ENCODE measurements at regions not wholly inside any gene's neighbourhood (a gene's known extent, or its start where the extent isn't known, plus 50 kb on each side); places are given as distances from the start of the nearest gene placed in this dataset.

DNA sequence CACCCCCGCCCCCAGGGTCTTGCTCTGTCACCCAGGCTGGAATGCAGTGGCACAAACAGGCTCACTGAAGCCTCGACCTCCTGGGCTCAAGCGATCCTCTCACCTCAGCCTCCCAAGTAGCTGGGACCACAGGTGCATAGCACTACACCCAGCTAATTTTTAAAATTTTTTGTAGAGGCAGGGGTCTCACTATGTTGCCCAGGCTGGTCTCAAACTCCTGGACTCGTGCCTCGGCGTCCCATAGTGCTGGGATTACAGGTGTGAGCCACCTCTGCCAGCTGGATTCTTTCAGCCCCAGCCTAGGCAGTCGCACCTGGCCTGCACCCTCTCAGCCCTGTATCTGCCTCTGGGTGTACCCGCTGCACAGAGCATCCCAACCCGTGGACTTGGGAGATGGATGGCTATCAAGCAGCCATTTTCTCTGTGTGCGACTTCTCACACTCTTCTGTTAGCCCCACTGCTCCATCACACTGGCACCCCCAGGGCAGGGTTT is 166.4 kb upstream of the HAAO start:
- H3K27ac ChIP-seq (replicated peaks; ENCODE audit: low read length), result no peak overlapping the region
- H2BK120ac ChIP-seq (ENCODE audit: low read depth, low read length), result no peak overlapping the region
- peak overlapping the region; percentile 26 for H2AK5ac ChIP-seq (ENCODE audit: low read depth, low read length)
- H2BK12ac ChIP-seq (ENCODE audit: low read length), result no peak overlapping the region
- no peak overlapping the region for H4K91ac ChIP-seq (ENCODE audit: low read depth, low read length, poor library complexity)
- H3K9me3 ChIP-seq (replicated peaks in 1 of 2; ENCODE audit: control insufficient read depth in 2 of 2, insufficient read depth in 1 of 2, low read depth in 1 of 2, low read length in 2 of 2), result no peaks in the 10 kb centered on the region
- no peaks in the 10 kb centered on the region for H3K36me3 ChIP-seq (replicated peaks in 1 of 2; ENCODE audit: control insufficient read depth in 2 of 2, insufficient read depth in 2 of 2, low read length in 2 of 2)
- no CpG with 5 or more reads among the region's 10 CpGs for WGBS, 2 donors (ENCODE audit: extremely low coverage in 2 of 2, insufficient read length in 2 of 2, insufficient replicate concordance in 1 of 2)
- no peak overlapping the region for H3K14ac ChIP-seq (ENCODE audit: low read length)
- peak overlapping the region; percentile 84 for H2AFZ ChIP-seq (ENCODE audit: low read length)
- H2BK15ac ChIP-seq (ENCODE audit: low read length), result no peak overlapping the region
- H3K9ac ChIP-seq (ENCODE audit: low read depth, low read length, poor library complexity), result no peak overlapping the region
- no peak for DNase-seq (ENCODE audit: low spot score)
- no peak overlapping the region for H4K8ac ChIP-seq (ENCODE audit: low read depth, low read length)
- H3K4me1 ChIP-seq (ENCODE audit: control insufficient read depth in 2 of 2, insufficient read depth in 1 of 2, low read depth in 1 of 2, low read length in 2 of 2), result peaks cover 18 to 27% of the 10 kb centered on the region in 2 donors
- H3K27me3 ChIP-seq (ENCODE audit: control insufficient read depth in 3 of 3, insufficient read depth in 3 of 3, low read depth in 1 of 3, low read length in 3 of 3), result no peaks in the 10 kb centered on the region
- no peak overlapping the region for H2BK5ac ChIP-seq (ENCODE audit: low read length)
- H3K18ac ChIP-seq (ENCODE audit: low read length), result peak overlapping the region; percentile 86
- no peak overlapping the region for H3K23ac ChIP-seq (ENCODE audit: low read depth, low read length, poor library complexity)
- H3K4ac ChIP-seq (ENCODE audit: low read length), result no peak overlapping the region
- H3K4me2 ChIP-seq (ENCODE audit: insufficient read depth, low read length, poor library complexity, severe bottlenecking), result no peak overlapping the region
- H3K4me3 ChIP-seq (ENCODE audit: low read length in 2 of 2), result no peak overlapping the region
- no peaks in the 10 kb centered on the region for H3K79me1 ChIP-seq (ENCODE audit: low read depth, low read length)

DNA sequence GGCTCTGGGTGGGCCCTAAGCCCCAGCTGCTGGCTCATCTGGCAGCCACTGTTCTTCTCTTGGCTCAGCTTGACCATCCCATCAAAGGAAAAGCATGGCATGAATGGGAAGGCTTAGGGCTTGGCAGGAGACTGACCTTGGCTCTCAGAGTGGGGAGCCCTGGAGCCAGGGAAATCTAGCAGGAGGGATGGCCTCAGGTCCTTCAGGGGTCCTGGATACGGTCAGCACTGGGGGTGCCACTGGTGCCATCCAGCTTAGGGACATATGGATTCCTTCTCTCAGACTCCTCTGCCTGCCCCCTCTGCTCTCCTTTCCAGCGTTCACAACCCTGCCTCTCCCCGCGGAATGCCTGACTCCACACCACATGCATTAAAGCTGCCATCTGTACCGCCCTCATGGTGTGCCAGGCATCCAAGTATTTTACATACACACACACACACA is 165.5 kb upstream of the HAAO start:
- Histone ChIP-seq H2AFZ (ENCODE audit: low read length) (no peak overlapping the region), H3K27ac (replicated peaks; ENCODE audit: low read length) (no peak overlapping the region), H3K18ac (ENCODE audit: low read length) (peak overlapping the region; percentile 50), H3K79me1 (ENCODE audit: low read depth, low read length) (no peaks in the 10 kb centered on the region), H2BK120ac (ENCODE audit: low read depth, low read length) (peak overlapping the region; percentile 38), H4K91ac (ENCODE audit: low read depth, low read length, poor library complexity) (no peak overlapping the region), H2AK5ac (ENCODE audit: low read depth, low read length) (peak overlapping the region; percentile 79), H2BK15ac (ENCODE audit: low read length) (peak overlapping the region; percentile 61), H2BK5ac (ENCODE audit: low read length) (no peak overlapping the region), H3K36me3 (replicated peaks in 1 of 2; ENCODE audit: control insufficient read depth in 2 of 2, insufficient read depth in 2 of 2, low read length in 2 of 2) (no peaks in the 10 kb centered on the region), H3K9me3 (replicated peaks in 1 of 2; ENCODE audit: control insufficient read depth in 2 of 2, insufficient read depth in 1 of 2, low read depth in 1 of 2, low read length in 2 of 2) (no peaks in the 10 kb centered on the region), H3K9ac (ENCODE audit: low read depth, low read length, poor library complexity) (no peak overlapping the region), H3K14ac (ENCODE audit: low read length) (no peak overlapping the region), H3K4ac (ENCODE audit: low read length) (no peak overlapping the region), H3K27me3 (ENCODE audit: control insufficient read depth in 3 of 3, insufficient read depth in 3 of 3, low read depth in 1 of 3, low read length in 3 of 3) (no peaks in the 10 kb centered on the region), H3K4me2 (ENCODE audit: insufficient read depth, low read length, poor library complexity, severe bottlenecking) (no peak overlapping the region), H3K23ac (ENCODE audit: low read depth, low read length, poor library complexity) (peak overlapping the region; percentile 47), H2BK12ac (ENCODE audit: low read length) (no peak overlapping the region), H3K4me3 (ENCODE audit: low read length in 2 of 2) (no peak overlapping the region), H4K8ac (ENCODE audit: low read depth, low read length) (no peak overlapping the region), H3K4me1 (ENCODE audit: control insufficient read depth in 2 of 2, insufficient read depth in 1 of 2, low read depth in 1 of 2, low read length in 2 of 2) (peaks cover 15 to 25% of the 10 kb centered on the region in 2 donors)
- DNase-seq (ENCODE audit: low spot score), result no peak
- no CpG with 5 or more reads among the region's 5 CpGs for WGBS, 2 donors (ENCODE audit: extremely low coverage in 2 of 2, insufficient read length in 2 of 2, insufficient replicate concordance in 1 of 2)

DNA sequence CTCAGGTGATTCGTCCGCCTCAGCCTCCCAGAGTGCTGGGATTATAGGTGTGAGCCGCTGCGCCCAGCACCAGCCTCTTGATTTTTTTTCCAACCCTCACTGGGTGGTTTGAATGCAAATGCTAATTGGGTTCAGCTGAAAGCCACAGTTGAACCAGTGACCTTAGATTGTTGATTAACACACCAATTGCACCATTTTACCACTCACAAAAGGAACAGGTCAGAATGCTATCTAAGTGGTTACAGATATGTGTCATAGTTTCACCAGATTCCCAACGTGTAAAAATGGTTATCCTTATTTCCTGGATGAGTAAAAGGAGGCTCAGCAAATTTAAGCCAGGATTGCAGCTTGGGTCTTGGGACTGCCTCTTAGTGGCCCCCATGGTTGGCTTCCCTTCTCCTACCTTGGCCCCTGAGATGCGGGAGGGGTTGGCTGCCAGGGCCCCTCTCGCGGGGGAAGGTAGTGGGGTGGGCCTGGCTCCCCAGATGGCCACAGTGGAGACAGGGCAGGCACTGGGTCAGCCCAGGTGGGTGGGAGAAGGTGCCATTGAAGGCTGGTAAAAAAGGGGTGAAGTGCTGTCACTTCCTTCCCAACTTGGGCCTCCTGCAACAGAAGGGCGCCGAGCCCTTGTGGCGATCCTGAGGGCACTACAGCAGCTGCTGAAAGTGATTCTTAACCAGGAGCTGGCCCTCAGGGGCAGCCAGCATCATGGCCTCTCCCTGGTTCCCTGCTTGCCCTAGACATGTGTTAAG is 164.9 kb upstream of the HAAO start:
- Histone ChIP-seq H3K36me3 (replicated peaks in 1 of 2; ENCODE audit: control insufficient read depth in 2 of 2, insufficient read depth in 2 of 2, low read length in 2 of 2) (no peaks in the 10 kb centered on the region), H2AK5ac (ENCODE audit: low read depth, low read length) (peak overlapping the region; percentile 79), H3K27ac (replicated peaks; ENCODE audit: low read length) (no peak overlapping the region), H3K4me2 (ENCODE audit: insufficient read depth, low read length, poor library complexity, severe bottlenecking) (no peak overlapping the region), H2BK120ac (ENCODE audit: low read depth, low read length) (peak overlapping the region; percentile 38), H2AFZ (ENCODE audit: low read length) (no peak overlapping the region), H3K4ac (ENCODE audit: low read length) (no peak overlapping the region), H3K4me1 (ENCODE audit: control insufficient read depth in 2 of 2, insufficient read depth in 1 of 2, low read depth in 1 of 2, low read length in 2 of 2) (peaks cover 9 to 19% of the 10 kb centered on the region in 2 donors), H3K18ac (ENCODE audit: low read length) (peak overlapping the region; percentile 50), H2BK12ac (ENCODE audit: low read length) (no peak overlapping the region), H3K4me3 (ENCODE audit: low read length in 2 of 2) (no peak overlapping the region), H3K14ac (ENCODE audit: low read length) (no peak overlapping the region), H2BK5ac (ENCODE audit: low read length) (no peak overlapping the region), H4K8ac (ENCODE audit: low read depth, low read length) (no peak overlapping the region), H3K27me3 (ENCODE audit: control insufficient read depth in 3 of 3, insufficient read depth in 3 of 3, low read depth in 1 of 3, low read length in 3 of 3) (no peaks in the 10 kb centered on the region), H3K9ac (ENCODE audit: low read depth, low read length, poor library complexity) (no peak overlapping the region), H2BK15ac (ENCODE audit: low read length) (peak overlapping the region; percentile 61), H4K91ac (ENCODE audit: low read depth, low read length, poor library complexity) (no peak overlapping the region), H3K23ac (ENCODE audit: low read depth, low read length, poor library complexity) (peak overlapping the region; percentile 47), H3K79me1 (ENCODE audit: low read depth, low read length) (no peaks in the 10 kb centered on the region), H3K9me3 (replicated peaks in 1 of 2; ENCODE audit: control insufficient read depth in 2 of 2, insufficient read depth in 1 of 2, low read depth in 1 of 2, low read length in 2 of 2) (no peaks in the 10 kb centered on the region)
- no CpG with 5 or more reads among the region's 11 CpGs for WGBS, 2 donors (ENCODE audit: extremely low coverage in 2 of 2, insufficient read length in 2 of 2, insufficient replicate concordance in 1 of 2)
- DNase-seq (ENCODE audit: low spot score), result no peak

DNA sequence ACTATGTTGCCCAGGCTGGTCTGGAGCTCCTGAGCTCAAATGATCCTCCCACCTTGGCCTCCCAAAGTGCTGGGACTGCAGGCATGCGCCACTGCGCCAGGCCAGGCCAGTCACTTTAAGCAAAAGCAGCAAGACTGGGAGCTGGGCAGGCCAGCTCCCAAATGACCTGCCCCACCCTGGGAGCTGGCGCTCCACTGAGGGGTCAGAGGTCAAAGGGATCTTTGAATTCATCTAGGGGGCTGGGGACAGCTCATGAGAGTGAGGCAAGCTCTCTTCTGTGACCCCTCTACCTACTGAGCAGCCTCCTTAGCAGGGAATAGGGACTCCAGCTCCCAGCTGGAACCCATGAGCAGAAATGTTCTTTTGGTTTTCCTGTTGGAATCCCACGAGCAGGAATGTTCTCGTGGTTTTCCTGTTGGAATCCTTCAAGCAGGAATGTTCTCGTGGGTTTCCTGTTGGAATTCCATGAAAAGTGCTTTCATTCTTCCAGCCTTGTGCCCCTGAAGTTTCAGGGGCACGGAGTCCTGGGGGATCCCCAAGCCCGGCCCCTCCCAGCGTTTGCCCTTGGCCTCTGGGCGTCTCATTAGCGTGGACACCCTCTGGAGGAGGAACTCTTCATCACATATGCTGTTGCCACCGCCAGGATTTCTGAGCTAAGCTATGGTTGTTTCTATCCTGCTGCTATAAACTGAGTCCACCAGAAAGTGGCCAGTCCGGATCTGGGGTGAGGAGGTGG is 162.0 kb upstream of the HAAO start:
- Histone ChIP-seq H2BK12ac (ENCODE audit: low read length) (no peak overlapping the region), H3K4ac (ENCODE audit: low read length) (no peak overlapping the region), H3K4me2 (ENCODE audit: insufficient read depth, low read length, poor library complexity, severe bottlenecking) (no peak overlapping the region), H2AFZ (ENCODE audit: low read length) (no peak overlapping the region), H2AK5ac (ENCODE audit: low read depth, low read length) (peak overlapping the region; percentile 9), H3K79me1 (ENCODE audit: low read depth, low read length) (no peaks in the 10 kb centered on the region), H3K9ac (ENCODE audit: low read depth, low read length, poor library complexity) (no peak overlapping the region), H3K27ac (replicated peaks; ENCODE audit: low read length) (no peak overlapping the region), H3K9me3 (replicated peaks in 1 of 2; ENCODE audit: control insufficient read depth in 2 of 2, insufficient read depth in 1 of 2, low read depth in 1 of 2, low read length in 2 of 2) (peaks cover 0 to 4% of the 10 kb centered on the region in 2 donors), H2BK15ac (ENCODE audit: low read length) (no peak overlapping the region), H2BK5ac (ENCODE audit: low read length) (no peak overlapping the region), H4K8ac (ENCODE audit: low read depth, low read length) (no peak overlapping the region), H3K4me3 (ENCODE audit: low read length in 2 of 2) (no peak overlapping the region), H2BK120ac (ENCODE audit: low read depth, low read length) (no peak overlapping the region), H4K91ac (ENCODE audit: low read depth, low read length, poor library complexity) (no peak overlapping the region), H3K4me1 (ENCODE audit: control insufficient read depth in 2 of 2, insufficient read depth in 1 of 2, low read depth in 1 of 2, low read length in 2 of 2) (peaks cover 0 to 11% of the 10 kb centered on the region in 2 donors), H3K14ac (ENCODE audit: low read length) (no peak overlapping the region), H3K36me3 (replicated peaks in 1 of 2; ENCODE audit: control insufficient read depth in 2 of 2, insufficient read depth in 2 of 2, low read length in 2 of 2) (no peaks in the 10 kb centered on the region), H3K27me3 (ENCODE audit: control insufficient read depth in 3 of 3, insufficient read depth in 3 of 3, low read depth in 1 of 3, low read length in 3 of 3) (no peaks in the 10 kb centered on the region), H3K23ac (ENCODE audit: low read depth, low read length, poor library complexity) (no peak overlapping the region), H3K18ac (ENCODE audit: low read length) (no peak overlapping the region)
- no peak for DNase-seq (ENCODE audit: low spot score)
- no CpG with 5 or more reads among the region's 13 CpGs for WGBS, 2 donors (ENCODE audit: extremely low coverage in 2 of 2, insufficient read length in 2 of 2, insufficient replicate concordance in 1 of 2)

Measured in neuronal stem cell (in vitro differentiated cells).